ENCODE measurements at regions not wholly inside any gene's neighbourhood (a gene's known extent, or its start where the extent isn't known, plus 50 kb on each side); places are given as distances from the start of the nearest gene placed in this dataset.
A peak's percentile ranks its signal among the peaks of the same experiment; 100 is the strongest.

DNA sequence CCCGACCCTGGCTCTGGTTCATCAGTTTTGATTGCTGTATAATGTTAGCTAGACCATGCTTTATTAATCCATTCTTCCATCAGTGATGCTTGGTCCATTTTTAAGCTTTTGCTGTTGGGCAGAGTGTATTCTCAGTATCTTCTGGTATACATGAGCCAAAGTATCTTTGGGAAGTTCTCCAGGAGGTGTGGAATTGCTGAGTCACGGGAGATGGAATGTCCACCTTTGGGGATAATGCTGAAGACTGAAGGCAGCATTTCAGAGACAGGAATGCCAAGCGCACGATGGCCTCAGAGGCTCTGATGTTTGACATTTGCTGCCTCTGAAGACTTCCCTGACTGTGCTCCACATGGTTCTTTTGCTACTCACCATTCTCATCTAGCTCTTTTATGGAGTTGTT lies 266.3 kb upstream of the KAZN start:
- peak; percentile 9 for DNase-seq (ENCODE audit: low read depth)
- no peak overlapping the region for H3K4me3 ChIP-seq (ENCODE audit: control insufficient read depth, low read depth, low read length)
- TF ChIP-seq, protein P1, sequence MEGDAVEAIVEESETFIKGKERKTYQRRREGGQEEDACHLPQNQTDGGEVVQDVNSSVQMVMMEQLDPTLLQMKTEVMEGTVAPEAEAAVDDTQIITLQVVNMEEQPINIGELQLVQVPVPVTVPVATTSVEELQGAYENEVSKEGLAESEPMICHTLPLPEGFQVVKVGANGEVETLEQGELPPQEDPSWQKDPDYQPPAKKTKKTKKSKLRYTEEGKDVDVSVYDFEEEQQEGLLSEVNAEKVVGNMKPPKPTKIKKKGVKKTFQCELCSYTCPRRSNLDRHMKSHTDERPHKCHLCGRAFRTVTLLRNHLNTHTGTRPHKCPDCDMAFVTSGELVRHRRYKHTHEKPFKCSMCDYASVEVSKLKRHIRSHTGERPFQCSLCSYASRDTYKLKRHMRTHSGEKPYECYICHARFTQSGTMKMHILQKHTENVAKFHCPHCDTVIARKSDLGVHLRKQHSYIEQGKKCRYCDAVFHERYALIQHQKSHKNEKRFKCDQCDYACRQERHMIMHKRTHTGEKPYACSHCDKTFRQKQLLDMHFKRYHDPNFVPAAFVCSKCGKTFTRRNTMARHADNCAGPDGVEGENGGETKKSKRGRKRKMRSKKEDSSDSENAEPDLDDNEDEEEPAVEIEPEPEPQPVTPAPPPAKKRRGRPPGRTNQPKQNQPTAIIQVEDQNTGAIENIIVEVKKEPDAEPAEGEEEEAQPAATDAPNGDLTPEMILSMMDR (conservative IDR thresholded peaks at IDR 0.05; ENCODE audit: control insufficient read depth, insufficient read depth, low read depth, low read length), result no peak

DNA sequence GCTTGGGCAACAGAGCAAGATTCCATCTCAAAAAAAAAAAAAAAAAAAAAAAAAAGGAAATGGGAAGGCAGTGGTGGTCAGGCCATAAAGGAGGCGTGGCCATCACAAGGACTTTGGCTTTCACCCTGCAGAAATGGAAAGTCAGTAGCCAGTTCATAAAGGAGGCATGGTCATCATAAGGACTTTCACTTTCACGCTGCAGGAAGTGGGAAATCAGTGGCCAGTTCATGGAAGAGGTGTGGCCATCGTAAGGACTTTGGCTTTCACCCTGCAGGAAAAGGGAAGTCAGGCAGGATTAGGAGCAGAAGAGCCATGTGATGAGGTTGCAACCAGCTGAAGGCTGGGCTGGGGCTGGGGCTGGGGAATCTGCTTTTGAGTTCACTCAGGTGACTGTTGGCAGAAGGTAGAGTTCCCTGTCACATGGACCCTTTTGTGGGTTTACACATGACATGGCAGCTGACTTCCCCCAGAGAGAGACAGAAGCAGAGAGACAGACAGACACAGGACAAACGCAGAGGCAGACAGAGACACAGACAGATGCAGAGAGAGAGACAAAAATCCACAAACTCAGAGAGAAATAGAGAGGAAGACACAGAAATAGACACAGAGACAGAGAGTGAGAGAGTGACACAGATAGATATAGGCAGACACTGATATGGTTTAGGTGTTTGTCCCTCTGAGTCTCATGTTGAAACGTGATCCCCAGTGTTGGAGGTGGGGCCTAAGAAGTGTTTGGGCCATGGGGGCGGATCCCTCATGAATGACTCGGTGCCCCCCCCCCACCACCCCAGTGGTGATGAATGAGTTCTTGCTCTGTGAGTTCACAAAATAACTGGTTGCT lies 263.9 kb upstream of the KAZN start:
- H3K4me3 ChIP-seq (ENCODE audit: control insufficient read depth, low read depth, low read length), result no peak overlapping the region
- TF ChIP-seq, protein P1 (conservative IDR thresholded peaks at IDR 0.05; ENCODE audit: control insufficient read depth, insufficient read depth, low read depth, low read length), result no peak
- peak; percentile 15 for DNase-seq (ENCODE audit: low read depth)

GRCh38 chr1:14338509-14338908 lies 260.0 kb upstream of the KAZN start:
- no peak overlapping the region for H3K4me3 ChIP-seq (ENCODE audit: control insufficient read depth, low read depth, low read length)
- no peak for DNase-seq (ENCODE audit: low read depth)
- TF ChIP-seq, protein P1 (conservative IDR thresholded peaks at IDR 0.05; ENCODE audit: control insufficient read depth, insufficient read depth, low read depth, low read length), result no peak

DNA sequence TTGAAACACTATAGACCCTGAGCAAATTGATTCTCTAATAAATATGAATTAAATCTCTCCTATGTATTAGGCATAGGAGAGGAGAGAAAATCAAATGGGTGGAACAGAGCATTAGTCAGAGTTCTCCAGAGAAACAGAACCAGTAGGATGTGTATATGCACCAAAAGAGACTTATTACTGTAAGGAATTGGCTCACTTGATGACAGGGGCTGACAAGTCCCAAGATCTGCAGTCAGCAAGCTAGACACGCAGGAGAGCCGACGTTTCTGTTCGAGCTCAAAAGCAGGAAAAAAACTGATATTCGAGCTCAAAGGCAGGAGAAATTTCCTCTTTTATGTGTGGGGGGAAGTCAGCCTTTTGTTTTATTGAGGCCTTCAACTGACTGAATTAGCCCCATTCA lies 259.2 kb upstream of the KAZN start:
- no peak overlapping the region for H3K4me3 ChIP-seq (ENCODE audit: control insufficient read depth, low read depth, low read length)
- TF ChIP-seq, protein P1 (conservative IDR thresholded peaks at IDR 0.05; ENCODE audit: control insufficient read depth, insufficient read depth, low read depth, low read length), result no peak
- no peak for DNase-seq (ENCODE audit: low read depth)

GRCh38 chr1:14340002-14340785 lies 258.3 kb upstream of the KAZN start:
- peak; percentile 79 for DNase-seq (ENCODE audit: low read depth)
- TF ChIP-seq, protein P1 (conservative IDR thresholded peaks at IDR 0.05; ENCODE audit: control insufficient read depth, insufficient read depth, low read depth, low read length), result no peak
- H3K4me3 ChIP-seq (ENCODE audit: control insufficient read depth, low read depth, low read length), result no peak overlapping the region

DNA sequence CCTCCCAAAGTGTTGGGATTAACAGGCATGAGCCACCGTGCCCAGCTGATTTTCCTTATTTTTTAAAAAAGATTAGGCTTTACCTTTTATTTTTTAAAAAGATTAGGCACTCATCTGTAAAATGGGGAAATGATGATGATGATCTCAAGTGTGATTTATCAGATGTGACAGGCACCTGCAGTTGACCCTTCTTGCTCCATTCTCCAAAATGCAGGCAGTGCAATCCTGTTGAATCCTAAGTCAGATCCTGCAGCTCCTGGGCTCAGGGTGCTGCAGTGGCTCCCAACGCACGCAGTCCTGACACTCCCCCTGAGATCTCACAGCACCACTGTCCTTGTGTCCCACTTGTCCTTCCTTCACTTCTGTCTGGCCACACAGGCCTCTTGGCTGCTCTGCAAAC lies 257.3 kb upstream of the KAZN start:
- TF ChIP-seq, protein P1 (conservative IDR thresholded peaks at IDR 0.05; ENCODE audit: control insufficient read depth, insufficient read depth, low read depth, low read length), result no peak
- DNase-seq (ENCODE audit: low read depth), result no peak
- no peak overlapping the region for H3K4me3 ChIP-seq (ENCODE audit: control insufficient read depth, low read depth, low read length)
